ENCODE measurements at regions not wholly inside any gene's neighbourhood (a gene's known extent, or its start where the extent isn't known, plus 50 kb on each side); places are given as distances from the start of the nearest gene placed in this dataset.
"Not testable (repeated sequence)": the region's sequence is repeated elsewhere in the genome, so short reads cannot be mapped to it uniquely, and the experiment has no call there.

- TF ChIP-seq POLR2A (IDR thresholded peaks at IDR 0.05; ENCODE audit: extremely low read depth, insufficient read length), result no peak
- TF ChIP-seq MYC (IDR thresholded peaks at IDR 0.05; ENCODE audit: low read depth, low read length), result no peak
- no peak for TF ChIP-seq MAX (IDR thresholded peaks at IDR 0.05; ENCODE audit: low read depth, low read length)
- TF ChIP-seq CTCF (IDR thresholded peaks at IDR 0.05; ENCODE audit: low read depth, low read length), result no peak
- no peak for DNase-seq (ENCODE audit: low read depth)
- no peak overlapping the region for H3K4me3 ChIP-seq (ENCODE audit: low read depth, low read length)
These were observed 460.6 kb upstream of the FOXG1 start for GRCh38 chr14:28305938-28306337.

DNA sequence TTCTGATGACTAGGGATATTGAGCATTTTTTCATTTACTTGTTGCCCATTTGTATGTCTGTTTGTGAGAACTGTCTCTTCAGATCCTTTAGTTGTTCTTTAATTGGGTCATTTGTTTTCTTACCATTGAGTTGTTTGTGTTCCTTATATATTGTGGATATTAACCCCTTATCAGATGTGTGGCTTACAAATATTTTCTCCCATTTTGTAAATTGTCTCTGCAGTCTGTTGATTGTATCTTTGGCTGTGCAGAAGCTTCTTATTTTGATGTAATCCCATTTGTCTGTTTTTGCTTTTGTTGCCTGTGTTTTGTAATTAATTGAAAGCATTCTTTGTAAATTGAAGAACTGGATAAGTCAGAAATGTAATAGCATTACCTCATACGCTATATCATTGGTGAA lies 459.1 kb upstream of the FOXG1 start:
- DNase-seq (ENCODE audit: low read depth), result no peak
- H3K4me3 ChIP-seq (ENCODE audit: low read depth, low read length), result no peak overlapping the region
- TF ChIP-seq MAX (IDR thresholded peaks at IDR 0.05; ENCODE audit: low read depth, low read length), result no peak
- TF ChIP-seq MYC (IDR thresholded peaks at IDR 0.05; ENCODE audit: low read depth, low read length), result no peak
- no peak for TF ChIP-seq CTCF (IDR thresholded peaks at IDR 0.05; ENCODE audit: low read depth, low read length)
- no peak for TF ChIP-seq POLR2A (IDR thresholded peaks at IDR 0.05; ENCODE audit: extremely low read depth, insufficient read length)

GRCh38 chr14:28308734-28309133 lies 457.9 kb upstream of the FOXG1 start:
- no peak for DNase-seq (ENCODE audit: low read depth)
- TF ChIP-seq MYC (IDR thresholded peaks at IDR 0.05; ENCODE audit: low read depth, low read length) (no peak), CTCF (IDR thresholded peaks at IDR 0.05; ENCODE audit: low read depth, low read length) (no peak), MAX (IDR thresholded peaks at IDR 0.05; ENCODE audit: low read depth, low read length) (no peak), POLR2A (IDR thresholded peaks at IDR 0.05; ENCODE audit: extremely low read depth, insufficient read length) (no peak)
- no peak overlapping the region for H3K4me3 ChIP-seq (ENCODE audit: low read depth, low read length)

DNA sequence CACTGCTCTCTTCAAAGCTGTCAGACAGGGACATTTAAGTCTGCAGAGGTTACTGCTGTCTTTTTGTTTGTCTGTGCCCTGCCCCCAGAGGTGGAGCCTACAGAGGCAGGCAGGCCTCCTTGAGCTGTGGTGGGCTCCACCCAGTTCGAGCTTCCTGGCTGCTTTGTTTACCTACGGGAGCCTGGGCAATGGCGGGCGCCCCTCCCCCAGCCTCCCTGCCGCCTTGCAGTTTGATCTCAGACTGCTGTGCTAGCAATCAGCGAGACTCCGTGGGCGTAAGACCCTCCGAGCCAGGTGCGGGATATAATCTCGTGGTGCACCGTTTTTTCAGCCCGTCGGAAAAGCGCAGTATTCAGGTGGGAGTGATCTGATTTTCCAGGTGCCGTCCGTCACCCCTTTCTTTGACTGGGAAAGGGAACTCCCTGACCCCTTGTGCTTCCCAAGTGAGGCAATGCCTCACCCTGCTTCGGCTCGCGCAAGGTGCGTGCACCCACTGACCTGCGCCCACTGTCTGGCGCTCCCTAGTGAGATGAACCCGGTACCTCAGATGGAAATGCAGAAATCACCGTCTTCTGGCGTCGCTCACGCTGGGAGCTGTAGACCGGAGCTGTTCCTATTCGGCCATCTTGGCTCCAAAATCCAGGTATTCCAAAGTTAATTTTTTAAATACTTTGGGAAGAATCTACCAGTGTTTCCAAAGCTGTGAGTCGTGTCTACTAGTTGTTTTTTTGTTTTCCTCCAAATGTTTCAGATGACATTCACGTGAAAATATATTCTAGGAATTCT lies 448.5 kb upstream of the FOXG1 start:
- not testable (repeated sequence) for DNase-seq (ENCODE audit: low read depth); H3K4me3 ChIP-seq (ENCODE audit: low read depth, low read length)

- no peak for DNase-seq (ENCODE audit: low read depth)
- H3K4me3 ChIP-seq (ENCODE audit: low read depth, low read length), result no peak overlapping the region
- TF ChIP-seq POLR2A (IDR thresholded peaks at IDR 0.05; ENCODE audit: extremely low read depth, insufficient read length) (no peak), MYC (IDR thresholded peaks at IDR 0.05; ENCODE audit: low read depth, low read length) (no peak), MAX (IDR thresholded peaks at IDR 0.05; ENCODE audit: low read depth, low read length) (no peak), CTCF (IDR thresholded peaks at IDR 0.05; ENCODE audit: low read depth, low read length) (no peak)
These were observed 444.9 kb upstream of the FOXG1 start for GRCh38 chr14:28321475-28322244.

GRCh38 chr14:28323366-28323765 lies 443.2 kb upstream of the FOXG1 start:
- TF ChIP-seq CTCF (IDR thresholded peaks at IDR 0.05; ENCODE audit: low read depth, low read length) (no peak), MAX (IDR thresholded peaks at IDR 0.05; ENCODE audit: low read depth, low read length) (no peak), POLR2A (IDR thresholded peaks at IDR 0.05; ENCODE audit: extremely low read depth, insufficient read length) (no peak), MYC (IDR thresholded peaks at IDR 0.05; ENCODE audit: low read depth, low read length) (no peak)
- DNase-seq (ENCODE audit: low read depth), result no peak
- no peak overlapping the region for H3K4me3 ChIP-seq (ENCODE audit: low read depth, low read length)
